Astrocyte (in vitro differentiated cells and primary cell): ENCODE measurements at regions not wholly inside any gene's neighbourhood (a gene's known extent, or its start where the extent isn't known, plus 50 kb on each side); places are given as distances from the start of the nearest gene placed in this dataset.

Experiments
- CTCF ChIP-seq: IDR thresholded peaks from 2 replicates; pipeline ENCODE4 v1.5.1; 2011; ENCODE audit warnings: low read depth, mild to moderate bottlenecking, inconsistent platforms, low read length, moderate library complexity; ENCODE audit not compliant: insufficient read depth
- EZH2 ChIP-seq: IDR thresholded peaks from 2 replicates; pipeline ENCODE4 v1.6.1; 2012; ENCODE audit warnings: mild to moderate bottlenecking, low read length, inconsistent platforms; ENCODE audit not compliant: insufficient read depth

DNA sequence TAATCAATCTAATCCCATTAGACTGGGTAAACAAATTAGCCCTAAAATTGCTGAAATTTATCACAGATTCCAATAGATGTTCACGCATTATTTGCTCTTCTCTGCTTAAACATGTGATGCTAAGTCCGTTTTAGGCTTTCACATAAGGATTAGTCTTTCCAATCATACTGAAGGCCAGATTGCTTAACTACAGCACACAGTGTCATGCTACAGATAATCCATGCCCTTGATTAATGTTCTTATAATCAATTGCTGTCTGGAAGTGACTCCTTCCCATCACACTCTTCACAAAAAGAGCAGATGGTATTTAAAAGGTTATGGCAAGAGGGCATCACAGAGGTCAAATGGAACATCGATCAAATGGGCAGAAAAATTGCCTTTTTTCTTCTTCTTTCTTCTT is 471.5 kb upstream of the ROBO1 start:
- TF ChIP-seq CTCF (no peak), EZH2 (no peak)
